ENCODE measurements at regions not wholly inside any gene's neighbourhood (a gene's known extent, or its start where the extent isn't known, plus 50 kb on each side); places are given as distances from the start of the nearest gene placed in this dataset.
"Not testable (repeated sequence)": the region's sequence is repeated elsewhere in the genome, so short reads cannot be mapped to it uniquely, and the experiment has no call there.

GRCh38 chr10:3932597-3933375, 147.8 kb upstream of the KLF6 start:
- DNase-seq (ENCODE audit: low spot score), result no peak

GRCh38 chr10:3931901-3932300, 146.9 kb upstream of the KLF6 start:
- no peak for DNase-seq (ENCODE audit: low spot score)

GRCh38 chr10:3931224-3931623, 146.2 kb upstream of the KLF6 start:
- no peak for DNase-seq (ENCODE audit: low spot score)

- DNase-seq (ENCODE audit: low spot score), result no peak
These were observed 143.6 kb upstream of the KLF6 start for GRCh38 chr10:3928569-3928968.

- no peak for DNase-seq (ENCODE audit: low spot score)
These were observed 143.1 kb upstream of the KLF6 start for GRCh38 chr10:3928078-3928477.

GRCh38 chr10:3926675-3927525, 141.9 kb upstream of the KLF6 start:
- no peak for DNase-seq (ENCODE audit: low spot score)

GRCh38 chr10:3926258-3926657, 141.2 kb upstream of the KLF6 start:
- DNase-seq (ENCODE audit: low spot score), result no peak

- no peak for DNase-seq (ENCODE audit: low spot score)
These were observed 140.2 kb upstream of the KLF6 start for GRCh38 chr10:3925184-3925583.

- no peak for DNase-seq (ENCODE audit: low spot score)
These were observed 139.3 kb upstream of the KLF6 start for GRCh38 chr10:3924344-3924743.

- DNase-seq (ENCODE audit: low spot score), result no peak
These were observed 138.0 kb upstream of the KLF6 start for GRCh38 chr10:3923033-3923432.

- DNase-seq (ENCODE audit: low spot score), result no peak
These were observed 134.8 kb upstream of the KLF6 start for GRCh38 chr10:3919709-3920308.

- not testable (repeated sequence) for DNase-seq (ENCODE audit: low spot score)
These were observed 132.4 kb upstream of the KLF6 start for GRCh38 chr10:3917392-3917791.

GRCh38 chr10:3914733-3915132, 129.7 kb upstream of the KLF6 start:
- no peak for DNase-seq (ENCODE audit: low spot score)

GRCh38 chr10:3911713-3912442, 126.9 kb upstream of the KLF6 start:
- DNase-seq (ENCODE audit: low spot score), result no peak

GRCh38 chr10:3911241-3911640, 126.2 kb upstream of the KLF6 start:
- DNase-seq (ENCODE audit: low spot score), result no peak

GRCh38 chr10:3909339-3909738, 124.3 kb upstream of the KLF6 start:
- DNase-seq (ENCODE audit: low spot score), result no peak

- no peak for DNase-seq (ENCODE audit: low spot score)
These were observed 123.2 kb upstream of the KLF6 start for GRCh38 chr10:3908183-3908582.

- DNase-seq (ENCODE audit: low spot score), result no peak
These were observed 122.5 kb upstream of the KLF6 start for GRCh38 chr10:3907514-3907913.

GRCh38 chr10:3906511-3907111, 121.6 kb upstream of the KLF6 start:
- DNase-seq (ENCODE audit: low spot score), result no peak

GRCh38 chr10:3904419-3904960, 119.5 kb upstream of the KLF6 start:
- no peak for DNase-seq (ENCODE audit: low spot score)

- DNase-seq (ENCODE audit: low spot score), result no peak
These were observed 117.9 kb upstream of the KLF6 start for GRCh38 chr10:3902809-3903410.
